Fibroblast of lung (primary cell): ENCODE measurements at regions not wholly inside any gene's neighbourhood (a gene's known extent, or its start where the extent isn't known, plus 50 kb on each side); places are given as distances from the start of the nearest gene placed in this dataset.

Source experiments
- DNase-seq, 2 donors: peaks; one replicate each; pipeline versions ENCODE4 v3.0.0 to v3.0.0-alpha.2; 2010; ENCODE audit warnings: low read depth in 2 of 2
- H2AFZ ChIP-seq: 2 replicates; pipeline ENCODE4 v1.5.1; 2012; ENCODE audit warnings: low read length, control low read depth, inconsistent platforms
- H3K27ac ChIP-seq: 2 replicates; pipeline ENCODE4 v1.5.1; 2011; ENCODE audit warnings: low read length, control low read depth; ENCODE audit not compliant: insufficient read depth
- H3K27me3 ChIP-seq: 2 replicates; pipeline ENCODE4 v1.5.1; 2011; ENCODE audit warnings: mild to moderate bottlenecking, low read length; ENCODE audit not compliant: control insufficient read depth, insufficient read depth
- H3K36me3 ChIP-seq: 2 replicates; pipeline ENCODE4 v1.5.1; 2011; ENCODE audit warnings: low read length; ENCODE audit not compliant: control insufficient read depth, insufficient read depth
- H3K4me1 ChIP-seq: 2 replicates; pipeline ENCODE4 v1.5.1; 2011; ENCODE audit warnings: low read length; ENCODE audit not compliant: control insufficient read depth, insufficient read depth; ENCODE audit errors: extremely low read depth
- H3K4me2 ChIP-seq: 2 replicates; pipeline ENCODE4 v1.5.1; 2011; ENCODE audit warnings: low read length, control low read depth; ENCODE audit not compliant: insufficient read depth; ENCODE audit errors: extremely low read depth
- H3K4me3 ChIP-seq, 4 experiments: fragments of 200-600 bp in 1 of 4; sonication (generic) in 1 of 4; replicated peaks in 1 of 4; 2 replicates each; pipeline ENCODE4 v1.5.1; 2011 to 2016; ENCODE audit warnings: low read length in 4 of 4, low read depth in 3 of 4, mild to moderate bottlenecking in 3 of 4, control low read depth in 2 of 4, inconsistent platforms in 1 of 4, mixed read lengths in 1 of 4; ENCODE audit not compliant: insufficient read depth in 1 of 4; ENCODE audit errors: control extremely low read depth in 1 of 4
- H3K79me2 ChIP-seq: 2 replicates; pipeline ENCODE4 v1.5.1; 2012; ENCODE audit warnings: mild to moderate bottlenecking, low read length, inconsistent platforms; ENCODE audit not compliant: control insufficient read depth, insufficient read depth
- H3K9ac ChIP-seq: 2 replicates; pipeline ENCODE4 v1.5.1; 2011; ENCODE audit warnings: mild to moderate bottlenecking, low read length, control low read depth; ENCODE audit not compliant: insufficient read depth
- H3K9me3 ChIP-seq: 2 replicates; pipeline ENCODE4 v1.5.1; 2012; ENCODE audit warnings: low read depth, low read length; ENCODE audit not compliant: control insufficient read depth, insufficient read depth
- H4K20me1 ChIP-seq: 2 replicates; pipeline ENCODE4 v1.5.1; 2011; ENCODE audit warnings: low read length; ENCODE audit not compliant: control insufficient read depth, insufficient read depth; ENCODE audit errors: extremely low read depth
- EZH2 ChIP-seq: IDR thresholded peaks from 2 replicates; pipeline ENCODE4 v1.5.1; 2012; ENCODE audit warnings: low read length, control low read depth, mild to moderate bottlenecking; ENCODE audit errors: missing control alignments
- TF ChIP-seq, protein P1 (sequence below), 2 donors: IDR thresholded peaks in 1 of 2; conservative IDR thresholded peaks in 1 of 2; 1 replicate in 1 of 2; 2 replicates in 1 of 2; pipeline ENCODE4 v1.5.1; 2011 to 2012; ENCODE audit warnings: low read length in 2 of 2, control low read depth in 1 of 2, inconsistent platforms in 1 of 2, low read depth in 1 of 2, mild to moderate bottlenecking in 1 of 2

DNA sequence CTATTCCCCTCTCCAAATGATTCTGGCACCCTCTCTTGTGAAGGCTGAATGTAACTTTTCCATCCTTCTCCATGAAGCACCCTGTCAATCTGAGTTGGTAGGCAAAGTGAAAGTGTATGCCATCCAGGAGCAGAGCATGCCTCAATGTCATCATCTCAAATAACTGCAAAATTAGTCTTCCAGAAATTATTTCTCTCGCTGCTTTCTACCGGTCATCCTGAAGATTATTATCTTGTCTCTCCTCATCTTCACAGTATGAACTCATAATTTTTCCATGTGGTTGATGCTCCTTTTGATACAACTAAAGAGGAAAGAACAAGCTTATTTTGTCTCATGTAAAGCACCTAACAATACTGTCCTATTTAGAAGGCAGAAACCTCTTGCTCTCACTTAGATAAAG is 285.5 kb upstream of the PCDH7 start:
- Histone ChIP-seq H4K20me1 (no peaks in the 10 kb centered on the region), H3K4me1 (no peaks in the 10 kb centered on the region), H3K9me3 (no peaks in the 10 kb centered on the region), H3K79me2 (no peaks in the 10 kb centered on the region), H3K4me3 (no peak overlapping the region), H3K4me2 (no peak overlapping the region), H3K36me3 (no peaks in the 10 kb centered on the region), H3K27ac (no peak overlapping the region), H3K9ac (no peak overlapping the region), H2AFZ (no peak overlapping the region), H3K27me3 (no peaks in the 10 kb centered on the region)
- TF ChIP-seq, protein P1, sequence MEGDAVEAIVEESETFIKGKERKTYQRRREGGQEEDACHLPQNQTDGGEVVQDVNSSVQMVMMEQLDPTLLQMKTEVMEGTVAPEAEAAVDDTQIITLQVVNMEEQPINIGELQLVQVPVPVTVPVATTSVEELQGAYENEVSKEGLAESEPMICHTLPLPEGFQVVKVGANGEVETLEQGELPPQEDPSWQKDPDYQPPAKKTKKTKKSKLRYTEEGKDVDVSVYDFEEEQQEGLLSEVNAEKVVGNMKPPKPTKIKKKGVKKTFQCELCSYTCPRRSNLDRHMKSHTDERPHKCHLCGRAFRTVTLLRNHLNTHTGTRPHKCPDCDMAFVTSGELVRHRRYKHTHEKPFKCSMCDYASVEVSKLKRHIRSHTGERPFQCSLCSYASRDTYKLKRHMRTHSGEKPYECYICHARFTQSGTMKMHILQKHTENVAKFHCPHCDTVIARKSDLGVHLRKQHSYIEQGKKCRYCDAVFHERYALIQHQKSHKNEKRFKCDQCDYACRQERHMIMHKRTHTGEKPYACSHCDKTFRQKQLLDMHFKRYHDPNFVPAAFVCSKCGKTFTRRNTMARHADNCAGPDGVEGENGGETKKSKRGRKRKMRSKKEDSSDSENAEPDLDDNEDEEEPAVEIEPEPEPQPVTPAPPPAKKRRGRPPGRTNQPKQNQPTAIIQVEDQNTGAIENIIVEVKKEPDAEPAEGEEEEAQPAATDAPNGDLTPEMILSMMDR (conservative IDR thresholded peaks at IDR 0.05 in 1 of 2, IDR thresholded peaks at IDR 0.05 in 1 of 2; ENCODE audit: low read depth in 1 of 2, low read length in 2 of 2), result no peak
- no peak for TF ChIP-seq EZH2
- no peak for DNase-seq

GRCh38 chr4:30436394-30436793 is 283.8 kb upstream of the PCDH7 start:
- Histone ChIP-seq H3K4me2 (no peak overlapping the region), H3K27me3 (no peaks in the 10 kb centered on the region), H3K4me3 (no peak overlapping the region), H3K4me1 (no peaks in the 10 kb centered on the region), H3K9me3 (no peaks in the 10 kb centered on the region), H3K9ac (no peak overlapping the region), H2AFZ (no peak overlapping the region), H4K20me1 (no peaks in the 10 kb centered on the region), H3K27ac (no peak overlapping the region), H3K36me3 (no peaks in the 10 kb centered on the region), H3K79me2 (no peaks in the 10 kb centered on the region)
- no peak for DNase-seq
- no peak for TF ChIP-seq EZH2
- TF ChIP-seq, protein P1 (conservative IDR thresholded peaks at IDR 0.05 in 1 of 2, IDR thresholded peaks at IDR 0.05 in 1 of 2; ENCODE audit: low read depth in 1 of 2, low read length in 2 of 2), result no peak

DNA sequence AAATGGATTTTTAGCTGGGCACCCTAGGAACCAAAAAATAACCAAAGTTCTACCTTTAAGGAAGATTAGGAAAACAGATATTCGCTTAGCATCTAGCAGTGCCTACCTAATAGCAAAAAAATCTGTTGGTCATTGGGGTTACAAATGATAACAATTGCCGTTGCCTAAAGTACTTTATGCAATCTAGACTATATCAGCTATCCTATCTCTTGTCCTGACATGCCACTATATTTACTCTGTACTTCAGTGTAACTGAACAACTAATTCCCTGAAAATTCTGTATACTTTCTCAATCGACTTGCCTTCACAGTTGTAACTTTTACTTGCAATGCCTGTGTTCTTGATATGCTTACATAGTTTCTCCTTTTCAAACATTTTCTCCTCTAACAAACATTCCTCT is 282.9 kb upstream of the PCDH7 start:
- Histone ChIP-seq H3K79me2 (no peaks in the 10 kb centered on the region), H3K4me2 (no peak overlapping the region), H2AFZ (no peak overlapping the region), H4K20me1 (no peaks in the 10 kb centered on the region), H3K4me3 (no peak overlapping the region), H3K9ac (no peak overlapping the region), H3K27me3 (no peaks in the 10 kb centered on the region), H3K9me3 (no peaks in the 10 kb centered on the region), H3K27ac (no peak overlapping the region), H3K4me1 (no peaks in the 10 kb centered on the region), H3K36me3 (no peaks in the 10 kb centered on the region)
- TF ChIP-seq EZH2, result no peak
- TF ChIP-seq, protein P1 (conservative IDR thresholded peaks at IDR 0.05 in 1 of 2, IDR thresholded peaks at IDR 0.05 in 1 of 2; ENCODE audit: low read depth in 1 of 2, low read length in 2 of 2), result no peak
- DNase-seq, result no peak
